ENCODE measurements at regions not wholly inside any gene's neighbourhood (a gene's known extent, or its start where the extent isn't known, plus 50 kb on each side); places are given as distances from the start of the nearest gene placed in this dataset.

DNA sequence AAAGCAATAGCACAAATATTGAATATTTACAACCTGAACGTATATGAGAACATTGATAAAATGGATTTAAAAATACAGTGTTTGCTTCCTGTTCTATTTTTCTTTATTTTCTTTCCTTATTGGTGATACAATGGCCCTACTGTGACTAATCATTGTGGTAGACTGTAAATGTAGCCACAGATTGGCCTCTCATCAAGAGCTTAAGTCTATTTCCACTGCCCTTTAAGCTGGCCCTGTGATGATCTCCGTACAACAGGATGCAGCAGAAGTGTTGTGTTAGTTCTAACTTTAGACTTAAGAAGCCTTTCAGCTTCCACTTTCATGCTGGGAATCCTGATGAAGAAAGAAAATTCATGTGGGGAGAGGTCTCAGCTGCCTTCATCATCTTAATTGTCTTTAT, 285.6 kb upstream of the B3GALT2 start:
- no peaks in the 10 kb centered on the region for H3K27me3 ChIP-seq (ENCODE audit: insufficient read depth, low read length)
- no peak for ATAC-seq
- no peaks in the 10 kb centered on the region for H3K4me1 ChIP-seq (ENCODE audit: control insufficient read depth in 1 of 2, insufficient read depth in 2 of 2, low read length in 2 of 2)
- CTCF ChIA-PET = no interaction called here
- no peaks in the 10 kb centered on the region for H4K20me1 ChIP-seq (ENCODE audit: insufficient read depth)
- H3K36me3 ChIP-seq (ENCODE audit: control insufficient read depth in 1 of 2, insufficient read depth in 2 of 2, low read length in 2 of 2) = no peaks in the 10 kb centered on the region
- H2AFZ ChIP-seq (ENCODE audit: low read depth, low read length, poor library complexity, severe bottlenecking) = no peak overlapping the region
- H3K9ac ChIP-seq (ENCODE audit: low read length) = no peak overlapping the region
- intact Hi-C loops (cut with micrococcal nuclease) = no loop called here
- H3K79me2 ChIP-seq (ENCODE audit: insufficient read depth, low read length) = no peaks in the 10 kb centered on the region
- no peak for DNase-seq (ENCODE audit: low read depth, low spot score)
- no peaks in the 10 kb centered on the region for H3K9me3 ChIP-seq (ENCODE audit: control insufficient read depth in 1 of 2, insufficient read depth in 1 of 2, low read depth in 1 of 2, low read length in 2 of 2)
- BruUV-seq (replicated peaks) = no TSS peak
- H3K4me3 ChIP-seq (replicated peaks in 1 of 2; ENCODE audit: low read depth in 1 of 2, low read length in 2 of 2) = no peak overlapping the region
- no peak overlapping the region for H3K27ac ChIP-seq (ENCODE audit: low read depth, low read length)
- POLR2A ChIA-PET = no interaction called here
- H3K9me2 ChIP-seq (ENCODE audit: insufficient read depth) = no peaks in the 10 kb centered on the region
- H3K4me2 ChIP-seq (ENCODE audit: low read length) = no peak overlapping the region
- RAD21 ChIA-PET (ENCODE audit: low non-redundant PET in 1 of 2, low total read pairs in 2 of 2, uncharacterized antibody in 2 of 2, unreplicated experiment in 2 of 2) = no interaction called here
- no peak for TF ChIP-seq SRF (IDR thresholded peaks at IDR 0.05; ENCODE audit: low read depth)
- TF ChIP-seq CBX3 (IDR thresholded peaks at IDR 0.05; ENCODE audit: low read depth) = no peak
- TF ChIP-seq, protein P1, sequence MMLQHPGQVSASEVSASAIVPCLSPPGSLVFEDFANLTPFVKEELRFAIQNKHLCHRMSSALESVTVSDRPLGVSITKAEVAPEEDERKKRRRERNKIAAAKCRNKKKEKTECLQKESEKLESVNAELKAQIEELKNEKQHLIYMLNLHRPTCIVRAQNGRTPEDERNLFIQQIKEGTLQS (IDR thresholded peaks at IDR 0.05) = no peak
- TF ChIP-seq, protein P2, sequence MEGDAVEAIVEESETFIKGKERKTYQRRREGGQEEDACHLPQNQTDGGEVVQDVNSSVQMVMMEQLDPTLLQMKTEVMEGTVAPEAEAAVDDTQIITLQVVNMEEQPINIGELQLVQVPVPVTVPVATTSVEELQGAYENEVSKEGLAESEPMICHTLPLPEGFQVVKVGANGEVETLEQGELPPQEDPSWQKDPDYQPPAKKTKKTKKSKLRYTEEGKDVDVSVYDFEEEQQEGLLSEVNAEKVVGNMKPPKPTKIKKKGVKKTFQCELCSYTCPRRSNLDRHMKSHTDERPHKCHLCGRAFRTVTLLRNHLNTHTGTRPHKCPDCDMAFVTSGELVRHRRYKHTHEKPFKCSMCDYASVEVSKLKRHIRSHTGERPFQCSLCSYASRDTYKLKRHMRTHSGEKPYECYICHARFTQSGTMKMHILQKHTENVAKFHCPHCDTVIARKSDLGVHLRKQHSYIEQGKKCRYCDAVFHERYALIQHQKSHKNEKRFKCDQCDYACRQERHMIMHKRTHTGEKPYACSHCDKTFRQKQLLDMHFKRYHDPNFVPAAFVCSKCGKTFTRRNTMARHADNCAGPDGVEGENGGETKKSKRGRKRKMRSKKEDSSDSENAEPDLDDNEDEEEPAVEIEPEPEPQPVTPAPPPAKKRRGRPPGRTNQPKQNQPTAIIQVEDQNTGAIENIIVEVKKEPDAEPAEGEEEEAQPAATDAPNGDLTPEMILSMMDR (IDR thresholded peaks at IDR 0.05 in 2 of 3, conservative IDR thresholded peaks at IDR 0.05 in 1 of 3; ENCODE audit: borderline replicate concordance in 1 of 3, insufficient read depth in 1 of 3, low read depth in 2 of 3, low read length in 2 of 3) = no peak
- TF ChIP-seq, protein P3, sequence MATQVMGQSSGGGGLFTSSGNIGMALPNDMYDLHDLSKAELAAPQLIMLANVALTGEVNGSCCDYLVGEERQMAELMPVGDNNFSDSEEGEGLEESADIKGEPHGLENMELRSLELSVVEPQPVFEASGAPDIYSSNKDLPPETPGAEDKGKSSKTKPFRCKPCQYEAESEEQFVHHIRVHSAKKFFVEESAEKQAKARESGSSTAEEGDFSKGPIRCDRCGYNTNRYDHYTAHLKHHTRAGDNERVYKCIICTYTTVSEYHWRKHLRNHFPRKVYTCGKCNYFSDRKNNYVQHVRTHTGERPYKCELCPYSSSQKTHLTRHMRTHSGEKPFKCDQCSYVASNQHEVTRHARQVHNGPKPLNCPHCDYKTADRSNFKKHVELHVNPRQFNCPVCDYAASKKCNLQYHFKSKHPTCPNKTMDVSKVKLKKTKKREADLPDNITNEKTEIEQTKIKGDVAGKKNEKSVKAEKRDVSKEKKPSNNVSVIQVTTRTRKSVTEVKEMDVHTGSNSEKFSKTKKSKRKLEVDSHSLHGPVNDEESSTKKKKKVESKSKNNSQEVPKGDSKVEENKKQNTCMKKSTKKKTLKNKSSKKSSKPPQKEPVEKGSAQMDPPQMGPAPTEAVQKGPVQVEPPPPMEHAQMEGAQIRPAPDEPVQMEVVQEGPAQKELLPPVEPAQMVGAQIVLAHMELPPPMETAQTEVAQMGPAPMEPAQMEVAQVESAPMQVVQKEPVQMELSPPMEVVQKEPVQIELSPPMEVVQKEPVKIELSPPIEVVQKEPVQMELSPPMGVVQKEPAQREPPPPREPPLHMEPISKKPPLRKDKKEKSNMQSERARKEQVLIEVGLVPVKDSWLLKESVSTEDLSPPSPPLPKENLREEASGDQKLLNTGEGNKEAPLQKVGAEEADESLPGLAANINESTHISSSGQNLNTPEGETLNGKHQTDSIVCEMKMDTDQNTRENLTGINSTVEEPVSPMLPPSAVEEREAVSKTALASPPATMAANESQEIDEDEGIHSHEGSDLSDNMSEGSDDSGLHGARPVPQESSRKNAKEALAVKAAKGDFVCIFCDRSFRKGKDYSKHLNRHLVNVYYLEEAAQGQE (IDR thresholded peaks at IDR 0.05; ENCODE audit: low read depth) = no peak
- no peak for TF ChIP-seq ZFX (IDR thresholded peaks at IDR 0.05)
- TF ChIP-seq, protein P4, sequence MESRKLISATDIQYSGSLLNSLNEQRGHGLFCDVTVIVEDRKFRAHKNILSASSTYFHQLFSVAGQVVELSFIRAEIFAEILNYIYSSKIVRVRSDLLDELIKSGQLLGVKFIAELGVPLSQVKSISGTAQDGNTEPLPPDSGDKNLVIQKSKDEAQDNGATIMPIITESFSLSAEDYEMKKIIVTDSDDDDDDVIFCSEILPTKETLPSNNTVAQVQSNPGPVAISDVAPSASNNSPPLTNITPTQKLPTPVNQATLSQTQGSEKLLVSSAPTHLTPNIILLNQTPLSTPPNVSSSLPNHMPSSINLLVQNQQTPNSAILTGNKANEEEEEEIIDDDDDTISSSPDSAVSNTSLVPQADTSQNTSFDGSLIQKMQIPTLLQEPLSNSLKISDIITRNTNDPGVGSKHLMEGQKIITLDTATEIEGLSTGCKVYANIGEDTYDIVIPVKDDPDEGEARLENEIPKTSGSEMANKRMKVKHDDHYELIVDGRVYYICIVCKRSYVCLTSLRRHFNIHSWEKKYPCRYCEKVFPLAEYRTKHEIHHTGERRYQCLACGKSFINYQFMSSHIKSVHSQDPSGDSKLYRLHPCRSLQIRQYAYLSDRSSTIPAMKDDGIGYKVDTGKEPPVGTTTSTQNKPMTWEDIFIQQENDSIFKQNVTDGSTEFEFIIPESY (IDR thresholded peaks at IDR 0.05; ENCODE audit: extremely low read depth, insufficient replicate concordance, low read length) = no peak
- no peak for TF ChIP-seq FOSL1 (IDR thresholded peaks at IDR 0.05; ENCODE audit: low read depth)
- TF ChIP-seq SIN3A (IDR thresholded peaks at IDR 0.05; ENCODE audit: low read depth) = no peak
- TF ChIP-seq TCF7L2 (IDR thresholded peaks at IDR 0.05; ENCODE audit: borderline replicate concordance, extremely low read depth, insufficient read depth, insufficient read length) = no peak
- no peak for TF ChIP-seq EZH2phosphoT487 (IDR thresholded peaks at IDR 0.05; ENCODE audit: borderline replicate concordance)

Measured in HCT116 (cell line).